ENCODE measurements at regions not wholly inside any gene's neighbourhood (a gene's known extent, or its start where the extent isn't known, plus 50 kb on each side); places are given as distances from the start of the nearest gene placed in this dataset.
"Not testable (repeated sequence)": the region's sequence is repeated elsewhere in the genome, so short reads cannot be mapped to it uniquely, and the experiment has no call there.

- not testable (repeated sequence) for TF ChIP-seq ARNTL (CRISPR knock-in tag; IDR thresholded peaks at IDR 0.05; ENCODE audit: borderline replicate concordance, low read depth); BACH2 (CRISPR knock-in tag; IDR thresholded peaks at IDR 0.05; ENCODE audit: borderline replicate concordance); CREB5 (CRISPR knock-in tag; IDR thresholded peaks at IDR 0.05; ENCODE audit: low read depth); TCF4 (CRISPR knock-in tag; IDR thresholded peaks at IDR 0.05; ENCODE audit: borderline replicate concordance)
- TF ChIP-seq, protein P1, sequence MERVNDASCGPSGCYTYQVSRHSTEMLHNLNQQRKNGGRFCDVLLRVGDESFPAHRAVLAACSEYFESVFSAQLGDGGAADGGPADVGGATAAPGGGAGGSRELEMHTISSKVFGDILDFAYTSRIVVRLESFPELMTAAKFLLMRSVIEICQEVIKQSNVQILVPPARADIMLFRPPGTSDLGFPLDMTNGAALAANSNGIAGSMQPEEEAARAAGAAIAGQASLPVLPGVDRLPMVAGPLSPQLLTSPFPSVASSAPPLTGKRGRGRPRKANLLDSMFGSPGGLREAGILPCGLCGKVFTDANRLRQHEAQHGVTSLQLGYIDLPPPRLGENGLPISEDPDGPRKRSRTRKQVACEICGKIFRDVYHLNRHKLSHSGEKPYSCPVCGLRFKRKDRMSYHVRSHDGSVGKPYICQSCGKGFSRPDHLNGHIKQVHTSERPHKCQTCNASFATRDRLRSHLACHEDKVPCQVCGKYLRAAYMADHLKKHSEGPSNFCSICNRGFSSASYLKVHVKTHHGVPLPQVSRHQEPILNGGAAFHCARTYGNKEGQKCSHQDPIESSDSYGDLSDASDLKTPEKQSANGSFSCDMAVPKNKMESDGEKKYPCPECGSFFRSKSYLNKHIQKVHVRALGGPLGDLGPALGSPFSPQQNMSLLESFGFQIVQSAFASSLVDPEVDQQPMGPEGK (CRISPR knock-in tag; IDR thresholded peaks at IDR 0.05; ENCODE audit: borderline replicate concordance) = not testable (repeated sequence)
Measured at GRCh38 chr13:50294425-50294824, 279.2 kb downstream of the KCNRG start.

Measured in SK-N-SH treated with all-trans-retinoic acid at 6 μM for 48 hours (cell line).